ENCODE measurements at regions not wholly inside any gene's neighbourhood (a gene's known extent, or its start where the extent isn't known, plus 50 kb on each side); places are given as distances from the start of the nearest gene placed in this dataset.

GRCh38 chr4:15341733-15342300 is 86.0 kb upstream of the C1QTNF7 start:
- no peak overlapping the region for H3K4me3 ChIP-seq (ENCODE audit: low read depth, low read length)
- TF ChIP-seq CTCF (IDR thresholded peaks at IDR 0.05; ENCODE audit: low read depth, low read length), result no peak
- no peaks in the 10 kb centered on the region for H3K36me3 ChIP-seq
- no peaks in the 10 kb centered on the region for H3K9me3 ChIP-seq
- no peaks in the 10 kb centered on the region for H3K27me3 ChIP-seq
- H3K4me1 ChIP-seq, result no peaks in the 10 kb centered on the region; the same call in 1 of the 2 replicates
- DNase-seq, result no peak

- H3K4me1 ChIP-seq, result no peaks in the 10 kb centered on the region
- TF ChIP-seq CTCF (IDR thresholded peaks at IDR 0.05; ENCODE audit: low read depth, low read length), result no peak
- DNase-seq, result no peak
- H3K27me3 ChIP-seq, result no peaks in the 10 kb centered on the region
- no peak overlapping the region for H3K4me3 ChIP-seq (ENCODE audit: low read depth, low read length)
- no peaks in the 10 kb centered on the region for H3K9me3 ChIP-seq
- no peaks in the 10 kb centered on the region for H3K36me3 ChIP-seq
Measured at GRCh38 chr4:15343000-15343399, 84.8 kb upstream of the C1QTNF7 start.

GRCh38 chr4:15343581-15343980 is 84.3 kb upstream of the C1QTNF7 start:
- no peak for DNase-seq

GRCh38 chr4:15344041-15344440 is 83.8 kb upstream of the C1QTNF7 start:
- H3K9me3 ChIP-seq, result no peaks in the 10 kb centered on the region
- TF ChIP-seq CTCF (IDR thresholded peaks at IDR 0.05; ENCODE audit: low read depth, low read length), result no peak
- H3K4me3 ChIP-seq (ENCODE audit: low read depth, low read length), result no peak overlapping the region
- H3K4me1 ChIP-seq, result no peaks in the 10 kb centered on the region
- no peak for DNase-seq
- no peaks in the 10 kb centered on the region for H3K27me3 ChIP-seq
- no peaks in the 10 kb centered on the region for H3K36me3 ChIP-seq

More at GRCh38 chr4:15343581-15343980, 84.3 kb upstream of the C1QTNF7 start:
- Histone ChIP-seq H3K4me1 (no peaks in the 10 kb centered on the region), H3K27me3 (no peaks in the 10 kb centered on the region), H3K9me3 (no peaks in the 10 kb centered on the region), H3K4me3 (ENCODE audit: low read depth, low read length) (no peak overlapping the region), H3K36me3 (no peaks in the 10 kb centered on the region)
- no peak for TF ChIP-seq CTCF (IDR thresholded peaks at IDR 0.05; ENCODE audit: low read depth, low read length)

GRCh38 chr4:15345134-15345533 is 82.7 kb upstream of the C1QTNF7 start:
- no peaks in the 10 kb centered on the region for H3K27me3 ChIP-seq
- H3K36me3 ChIP-seq, result no peaks in the 10 kb centered on the region
- H3K9me3 ChIP-seq, result no peaks in the 10 kb centered on the region
- no peaks in the 10 kb centered on the region for H3K4me1 ChIP-seq
- no peak overlapping the region for H3K4me3 ChIP-seq (ENCODE audit: low read depth, low read length)
- no peak for TF ChIP-seq CTCF (IDR thresholded peaks at IDR 0.05; ENCODE audit: low read depth, low read length)
- no peak for DNase-seq

GRCh38 chr4:15348236-15348635 is 79.6 kb upstream of the C1QTNF7 start:
- Histone ChIP-seq H3K36me3 (no peaks in the 10 kb centered on the region), H3K4me1 (no peaks in the 10 kb centered on the region), H3K9me3 (no peaks in the 10 kb centered on the region), H3K27me3 (no peaks in the 10 kb centered on the region), H3K4me3 (ENCODE audit: low read depth, low read length) (no peak overlapping the region)
- no peak for DNase-seq
- TF ChIP-seq CTCF (IDR thresholded peaks at IDR 0.05; ENCODE audit: low read depth, low read length), result no peak
